Subcutaneous abdominal adipose tissue (tissue), 5 donors: ENCODE measurements at regions not wholly inside any gene's neighbourhood (a gene's known extent, or its start where the extent isn't known, plus 50 kb on each side); places are given as distances from the start of the nearest gene placed in this dataset.

Source experiments
- H3K27ac ChIP-seq: one replicate; pipeline ENCODE4 v1.7.0; 2013; ENCODE audit warnings: low read depth, mild to moderate bottlenecking, inconsistent platforms, low read length, moderate library complexity
- H3K27me3 ChIP-seq, 5 donors: one replicate each; pipeline ENCODE4 v1.7.0; 2013; ENCODE audit warnings: low read length in 5 of 5, inconsistent platforms in 1 of 5; ENCODE audit not compliant: control insufficient read depth in 5 of 5, insufficient read depth in 4 of 5
- H3K36me3 ChIP-seq, 5 donors: one replicate each; pipeline ENCODE4 v1.7.0; 2013; ENCODE audit warnings: low read length in 5 of 5; ENCODE audit not compliant: control insufficient read depth in 5 of 5, insufficient read depth in 5 of 5
- H3K4me1 ChIP-seq, 5 donors: one replicate each; pipeline ENCODE4 v1.7.0; 2013; ENCODE audit warnings: low read length in 5 of 5, mild to moderate bottlenecking in 3 of 5, moderate library complexity in 1 of 5; ENCODE audit not compliant: control insufficient read depth in 5 of 5, insufficient read depth in 5 of 5
- H3K4me3 ChIP-seq, 5 donors: one replicate each; pipeline ENCODE4 v1.7.0; 2013; ENCODE audit warnings: low read length in 5 of 5, low read depth in 1 of 5
- H3K9ac ChIP-seq, 5 donors: one replicate each; pipeline ENCODE4 v1.7.0; 2013; ENCODE audit warnings: low read length in 5 of 5, mild to moderate bottlenecking in 4 of 5, moderate library complexity in 3 of 5
- H3K9me3 ChIP-seq, 5 donors: one replicate each; pipeline ENCODE4 v1.7.0; 2013; ENCODE audit warnings: low read length in 5 of 5; ENCODE audit not compliant: control insufficient read depth in 5 of 5
- donor health status: healthy.
- donor health status: healthy.
- donor health status: healthy.
- donor health status: healthy.
- donor health status: healthy.

DNA sequence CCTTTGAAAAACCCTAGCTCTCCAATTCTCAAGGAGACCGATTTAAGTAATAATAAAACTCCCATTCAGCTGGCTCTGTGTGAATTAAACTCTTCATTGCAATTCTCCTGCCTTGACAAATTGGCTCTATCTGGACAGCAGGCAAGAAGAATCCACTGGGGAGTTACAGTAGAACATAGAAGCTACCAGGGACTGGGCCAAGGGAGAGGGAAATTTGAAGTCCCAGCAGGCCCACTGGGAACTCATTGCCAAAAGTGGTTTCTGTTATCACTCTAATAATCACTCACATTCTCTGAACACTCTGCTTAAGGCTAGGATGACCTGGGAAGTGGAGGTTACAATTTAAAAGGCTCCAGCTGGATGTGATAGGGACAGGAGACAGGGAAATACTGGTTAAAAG, 384.5 kb upstream of the CCDC196 start:
- Histone ChIP-seq H3K36me3 (no peaks in the 10 kb centered on the region), H3K9ac (no peak overlapping the region), H3K4me1 (peaks cover 0 to 5% (median 5%) of the 10 kb centered on the region in 5 donors), H3K9me3 (no peaks in the 10 kb centered on the region), H3K4me3 (no peak overlapping the region), H3K27me3 (no peaks in the 10 kb centered on the region), H3K27ac (no peak overlapping the region)

DNA sequence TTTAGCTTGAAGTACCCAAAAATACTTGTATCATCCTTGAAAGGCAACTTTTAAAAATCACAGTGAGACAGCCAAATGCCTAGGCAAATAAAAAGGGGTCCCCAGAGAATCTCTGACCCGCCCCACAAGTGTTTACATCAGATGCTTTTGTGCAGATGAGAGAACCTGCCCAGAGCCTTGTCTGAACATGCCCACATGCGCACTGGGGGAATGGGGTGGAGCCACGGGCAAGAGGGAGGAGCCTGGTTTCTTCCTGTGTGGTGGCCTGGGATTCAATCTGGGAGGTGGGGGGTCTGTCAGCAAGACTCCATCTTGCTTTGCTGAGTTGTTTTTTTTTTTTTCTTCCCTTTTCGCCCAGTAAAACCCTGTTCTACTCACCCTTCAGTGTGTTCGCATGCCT, 381.7 kb upstream of the CCDC196 start:
- no peaks in the 10 kb centered on the region for H3K36me3 ChIP-seq

DNA sequence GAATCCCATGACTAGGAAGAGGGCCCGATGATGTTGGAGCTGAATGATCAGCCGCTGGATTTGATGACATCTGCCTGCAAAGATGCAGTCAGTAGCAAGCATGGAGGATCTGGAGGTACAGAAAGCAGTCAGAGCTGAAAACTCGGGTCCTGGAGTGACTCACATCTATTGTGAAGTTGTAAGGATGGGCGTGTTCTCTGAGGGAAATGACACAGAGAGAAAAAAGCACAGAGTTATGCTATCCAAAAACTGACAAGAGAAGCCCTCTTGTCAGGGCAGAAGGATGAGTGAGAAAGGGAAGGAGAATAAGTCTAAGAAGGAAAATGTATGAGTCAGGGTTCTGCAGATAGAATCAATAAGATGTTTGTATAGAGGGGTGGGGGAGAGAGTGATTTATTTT, 380.4 kb upstream of the CCDC196 start:
- Histone ChIP-seq H3K9me3 (no peaks in the 10 kb centered on the region), H3K27ac (no peak overlapping the region), H3K4me3 (no peak overlapping the region), H3K36me3 (no peaks in the 10 kb centered on the region), H3K27me3 (no peaks in the 10 kb centered on the region), H3K9ac (no peak overlapping the region), H3K4me1 (peaks cover 0 to 5% (median 5%) of the 10 kb centered on the region in 5 donors)

More for the DNA sequence above, 381.7 kb upstream of the CCDC196 start:
- no peak overlapping the region for H3K27ac ChIP-seq
- H3K27me3 ChIP-seq = no peaks in the 10 kb centered on the region
- peaks cover 0 to 5% (median 5%) of the 10 kb centered on the region in 5 donors for H3K4me1 ChIP-seq
- H3K9me3 ChIP-seq = no peaks in the 10 kb centered on the region
- no peak overlapping the region for H3K9ac ChIP-seq
- no peak overlapping the region for H3K4me3 ChIP-seq

DNA sequence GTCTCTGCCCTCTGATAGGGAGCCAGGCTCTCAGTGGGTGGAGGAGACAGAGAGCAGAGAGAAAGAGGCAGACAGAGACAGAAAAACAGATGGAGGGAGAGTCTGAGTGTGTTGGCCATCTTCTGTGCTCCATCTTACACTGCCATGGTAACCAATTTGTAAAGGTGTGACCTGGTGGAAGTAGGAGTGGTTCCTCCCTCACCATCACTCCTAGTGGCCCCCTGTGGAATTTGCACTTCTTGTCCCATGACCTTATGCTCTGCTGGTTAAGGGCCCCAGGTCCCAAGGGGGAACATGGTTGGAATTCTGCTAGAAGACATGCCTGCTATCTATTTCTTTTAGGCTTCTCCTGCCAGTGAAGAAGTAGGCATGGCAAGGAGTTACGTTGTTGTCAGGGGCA, 376.7 kb upstream of the CCDC196 start:
- Histone ChIP-seq H3K27ac (no peak overlapping the region), H3K27me3 (no peaks in the 10 kb centered on the region), H3K4me3 (no peak overlapping the region)

DNA sequence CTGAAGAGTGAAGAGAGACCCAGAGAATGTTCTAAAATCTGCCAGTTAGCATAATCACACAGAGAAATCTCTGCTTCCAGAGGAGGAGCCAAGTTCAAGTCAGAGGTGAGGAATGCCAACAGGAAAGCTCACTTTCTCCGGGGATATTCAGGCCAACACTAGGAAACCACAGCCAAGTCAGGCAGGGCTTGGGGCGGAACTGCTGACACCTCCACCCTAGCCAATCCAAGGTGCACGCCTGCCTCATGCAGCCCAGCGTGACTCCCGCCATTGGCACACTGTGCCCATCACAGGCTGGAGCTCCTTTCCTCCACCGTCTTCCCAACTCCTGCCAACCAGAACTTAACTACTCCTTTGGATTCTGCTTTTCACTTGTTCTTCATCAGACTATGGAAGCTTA, 374.3 kb upstream of the CCDC196 start:
- no peaks in the 10 kb centered on the region for H3K27me3 ChIP-seq
- no peak overlapping the region for H3K4me3 ChIP-seq
- H3K36me3 ChIP-seq = no peaks in the 10 kb centered on the region
- H3K9ac ChIP-seq = no peak overlapping the region
- H3K4me1 ChIP-seq = no peaks in the 10 kb centered on the region
- peaks cover 0 to 2% (median 0%) of the 10 kb centered on the region in 5 donors for H3K9me3 ChIP-seq
- H3K27ac ChIP-seq = no peak overlapping the region

More for the DNA sequence above, 376.7 kb upstream of the CCDC196 start:
- H3K9ac ChIP-seq = no peak overlapping the region
- H3K4me1 ChIP-seq = no peaks in the 10 kb centered on the region
- H3K9me3 ChIP-seq = peaks cover 0 to 2% (median 0%) of the 10 kb centered on the region in 5 donors
- H3K36me3 ChIP-seq = no peaks in the 10 kb centered on the region

DNA sequence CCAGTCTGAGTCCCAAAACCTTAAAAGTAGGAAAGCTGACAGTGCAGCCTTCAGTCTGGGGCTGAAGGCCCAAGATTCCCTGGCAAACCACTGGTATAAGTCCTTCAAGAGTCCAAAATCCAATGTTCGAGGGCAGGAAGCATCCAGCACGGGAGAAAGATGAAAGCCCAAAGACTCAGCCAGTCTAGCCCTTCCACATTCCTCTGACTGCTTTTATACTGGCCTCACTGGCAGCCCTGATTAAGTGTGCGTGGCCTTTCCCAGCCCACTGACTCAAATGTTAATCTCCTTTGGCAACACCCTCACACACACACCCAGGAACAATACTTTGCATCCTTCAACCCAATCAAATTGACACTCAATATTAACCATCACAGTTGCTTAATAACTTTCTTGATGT, 372.1 kb upstream of the CCDC196 start:
- Histone ChIP-seq H3K9me3 (peaks cover 0 to 2% (median 0%) of the 10 kb centered on the region in 5 donors), H3K27me3 (no peaks in the 10 kb centered on the region), H3K4me3 (no peak overlapping the region), H3K36me3 (no peaks in the 10 kb centered on the region), H3K27ac (no peak overlapping the region), H3K4me1 (no peaks in the 10 kb centered on the region), H3K9ac (no peak overlapping the region)

DNA sequence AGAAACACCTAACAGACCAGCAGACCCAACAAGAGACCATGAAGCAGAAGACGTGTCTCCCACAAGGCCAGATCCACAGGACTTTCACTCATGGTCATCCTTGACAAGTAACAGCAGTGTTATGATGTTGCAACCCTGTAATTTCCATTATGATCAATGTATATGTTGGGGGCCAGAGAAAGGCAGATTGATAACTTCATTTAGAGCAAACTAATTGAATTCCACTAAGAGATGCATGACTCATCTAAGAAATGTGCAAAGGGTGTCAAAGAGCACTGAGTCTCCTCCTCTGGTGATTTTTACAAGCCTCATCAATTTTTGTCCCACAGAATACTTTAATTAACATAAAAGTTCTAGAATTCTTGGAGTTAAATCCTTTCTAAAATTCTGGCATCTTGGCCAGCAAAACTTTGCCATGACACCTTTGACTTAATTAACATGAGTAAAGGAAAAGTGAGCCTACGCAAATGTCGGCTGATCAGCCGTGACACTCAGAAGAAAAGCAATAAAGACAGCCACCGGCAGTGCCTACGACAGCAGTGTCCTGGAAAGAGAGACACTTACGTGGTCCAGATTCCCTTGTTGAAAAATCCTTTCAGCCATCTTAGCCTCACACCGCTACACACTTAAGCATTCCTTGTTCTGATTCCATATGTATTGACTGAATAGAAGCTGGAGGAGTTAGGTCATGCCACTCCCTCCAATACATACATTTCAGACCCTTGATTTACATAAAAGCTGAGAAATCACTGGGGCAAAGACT, 370.2 kb upstream of the CCDC196 start:
- H3K36me3 ChIP-seq = no peaks in the 10 kb centered on the region
- peaks cover 0 to 2% (median 0%) of the 10 kb centered on the region in 5 donors for H3K9me3 ChIP-seq
- H3K27ac ChIP-seq = no peak overlapping the region
- no peaks in the 10 kb centered on the region for H3K4me1 ChIP-seq
- no peaks in the 10 kb centered on the region for H3K27me3 ChIP-seq
- no peak overlapping the region for H3K9ac ChIP-seq
- no peak overlapping the region for H3K4me3 ChIP-seq

DNA sequence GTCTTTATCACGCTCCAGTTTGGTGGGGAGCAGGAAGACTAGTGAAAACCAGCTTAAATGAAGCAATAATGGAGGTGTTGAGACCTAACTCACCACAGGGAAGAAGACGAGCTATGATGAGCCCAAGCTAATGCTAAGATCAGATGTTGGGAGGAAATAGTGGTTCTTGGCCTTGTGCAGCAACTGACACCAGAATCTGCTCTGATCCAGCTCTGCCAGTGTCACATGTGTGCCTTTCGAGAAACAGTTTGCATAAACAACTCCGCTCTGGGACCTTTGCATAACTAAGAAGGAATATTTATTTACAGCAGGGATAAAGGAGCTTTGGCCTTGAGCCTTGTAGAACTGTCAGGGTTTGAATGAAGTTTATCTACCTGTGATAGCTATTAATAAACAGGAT, 369.4 kb upstream of the CCDC196 start:
- H3K36me3 ChIP-seq = no peaks in the 10 kb centered on the region
- H3K27me3 ChIP-seq = no peaks in the 10 kb centered on the region
- H3K4me3 ChIP-seq = no peak overlapping the region
- peaks cover 0 to 2% (median 0%) of the 10 kb centered on the region in 5 donors for H3K9me3 ChIP-seq
- no peaks in the 10 kb centered on the region for H3K4me1 ChIP-seq
- no peak overlapping the region for H3K27ac ChIP-seq
- no peak overlapping the region for H3K9ac ChIP-seq

DNA sequence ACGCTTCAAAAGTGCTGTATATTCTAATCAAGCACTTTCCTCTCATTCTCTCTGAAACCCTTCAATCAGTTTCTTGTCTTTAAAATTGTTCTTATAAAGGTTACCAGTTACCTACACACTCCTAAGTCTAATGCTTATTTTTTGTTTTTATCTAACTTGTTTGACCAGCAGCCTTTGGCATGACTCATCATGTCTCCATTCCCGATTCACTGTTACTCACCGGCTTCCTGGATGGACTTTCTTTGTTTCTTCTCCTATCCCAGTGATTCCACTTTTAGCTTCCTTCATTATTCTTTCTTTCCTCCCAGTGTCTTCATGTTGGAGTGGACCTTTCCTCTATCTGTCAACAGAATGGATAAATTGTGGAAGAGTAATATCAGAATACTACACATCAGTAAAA, 368.6 kb upstream of the CCDC196 start:
- no peaks in the 10 kb centered on the region for H3K36me3 ChIP-seq
- peaks cover 0 to 2% (median 0%) of the 10 kb centered on the region in 5 donors for H3K9me3 ChIP-seq
- no peaks in the 10 kb centered on the region for H3K4me1 ChIP-seq
- H3K9ac ChIP-seq = no peak overlapping the region
- no peak overlapping the region for H3K27ac ChIP-seq
- no peak overlapping the region for H3K4me3 ChIP-seq
- H3K27me3 ChIP-seq = no peaks in the 10 kb centered on the region

DNA sequence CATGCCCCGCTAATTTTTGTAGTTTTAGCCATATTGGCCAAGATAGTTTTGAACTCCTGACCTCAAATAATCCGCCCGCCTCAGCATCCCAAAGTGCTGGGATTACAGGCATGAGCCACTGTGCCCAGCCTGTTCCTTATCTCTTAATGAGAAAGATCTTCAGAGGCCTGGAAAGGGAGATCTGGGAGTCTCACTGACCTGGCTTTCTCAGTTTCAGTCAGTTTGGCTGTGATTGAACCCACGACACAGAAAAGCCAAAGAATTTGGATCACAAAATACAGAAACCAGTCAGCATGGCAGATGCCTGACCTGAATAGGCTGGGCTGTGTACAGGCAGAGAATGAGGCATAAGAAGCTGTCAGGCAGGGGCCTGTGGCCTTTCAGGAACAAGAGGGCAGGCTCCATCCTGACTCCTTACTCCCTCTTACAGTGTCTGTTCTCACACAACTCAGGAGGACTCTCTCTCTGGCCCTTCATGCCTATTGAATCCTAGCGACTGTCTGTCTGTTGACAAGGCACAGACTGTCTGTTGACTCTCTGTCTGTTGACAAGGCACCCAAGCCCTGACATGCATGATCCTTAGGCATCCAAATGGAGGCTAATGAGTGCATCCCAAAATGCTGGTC, 366.5 kb upstream of the CCDC196 start:
- Histone ChIP-seq H3K9me3 (no peaks in the 10 kb centered on the region), H3K27me3 (no peaks in the 10 kb centered on the region), H3K4me1 (no peaks in the 10 kb centered on the region), H3K4me3 (no peak overlapping the region), H3K36me3 (no peaks in the 10 kb centered on the region), H3K27ac (no peak overlapping the region), H3K9ac (no peak overlapping the region)
